ENCODE measurements at regions not wholly inside any gene's neighbourhood (a gene's known extent, or its start where the extent isn't known, plus 50 kb on each side); places are given as distances from the start of the nearest gene placed in this dataset.

- H3K4me3 ChIP-seq (ENCODE audit: low read length) = no peak overlapping the region
- no peaks in the 10 kb centered on the region for H3K9me3 ChIP-seq (ENCODE audit: low read length)
- H3K27ac Mint-ChIP-seq = no peak overlapping the region
- H3K4me3 Mint-ChIP-seq = no peak overlapping the region
- peaks cover 0 to 6% (median 0%) of the 10 kb centered on the region in 5 donors for H3K9me3 Mint-ChIP-seq
- H3K4me1 Mint-ChIP-seq = no peaks in the 10 kb centered on the region
- CTCF ChIA-PET = no interaction called here
- no peaks in the 10 kb centered on the region for H3K27me3 Mint-ChIP-seq
- H3K27me3 ChIP-seq (ENCODE audit: insufficient read depth, low read length, poor library complexity, severe bottlenecking) = no peaks in the 10 kb centered on the region
- POLR2A ChIA-PET = no interaction called here
- no peaks in the 10 kb centered on the region for H3K4me1 ChIP-seq (ENCODE audit: insufficient read depth, low read length)
- H3K36me3 ChIP-seq (ENCODE audit: insufficient read depth, low read length) = no peaks in the 10 kb centered on the region
- H3K36me3 Mint-ChIP-seq = no peaks in the 10 kb centered on the region
- DNase-seq = no peak
- no peak overlapping the region for H3K27ac ChIP-seq (ENCODE audit: low read depth, low read length)
Measured at GRCh38 chr5:106843812-106844416, 826.8 kb downstream of the EFNA5 start.

DNA sequence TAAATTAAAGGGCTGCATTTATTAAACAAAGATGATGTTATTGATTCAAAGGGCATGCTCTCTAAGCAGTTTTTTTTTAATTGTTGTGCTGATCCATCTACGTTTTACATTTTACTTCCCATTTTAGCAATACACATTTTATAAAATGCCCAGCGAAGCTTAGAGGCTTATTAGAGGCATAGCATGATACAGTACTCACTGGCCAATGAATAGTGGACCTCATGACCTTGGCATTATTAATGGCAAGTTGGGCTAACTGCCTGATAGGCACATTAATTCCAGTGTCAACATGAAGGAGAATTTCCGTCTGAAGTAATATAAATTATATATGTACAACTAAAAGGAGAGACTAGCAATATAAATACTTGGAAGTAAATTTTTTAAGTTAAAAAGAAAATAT lies 837.2 kb downstream of the EFNA5 start:
- Mint-ChIP-seq H3K9me3 (peaks cover 0 to 4% (median 2%) of the 10 kb centered on the region in 5 donors), H3K4me1 (no peaks in the 10 kb centered on the region), H3K27me3 (no peaks in the 10 kb centered on the region), H3K4me3 (no peak overlapping the region), H3K36me3 (no peaks in the 10 kb centered on the region), H3K27ac (no peak overlapping the region)
- no peaks in the 10 kb centered on the region for H3K27me3 ChIP-seq (ENCODE audit: insufficient read depth, low read length, poor library complexity, severe bottlenecking)
- no peaks in the 10 kb centered on the region for H3K9me3 ChIP-seq (ENCODE audit: low read length)
- no peak overlapping the region for H3K4me3 ChIP-seq (ENCODE audit: low read length)
- no peak overlapping the region for H3K27ac ChIP-seq (ENCODE audit: low read depth, low read length)
- CTCF ChIA-PET = no interaction called here
- no peak for DNase-seq
- POLR2A ChIA-PET = no interaction called here
- H3K36me3 ChIP-seq (ENCODE audit: insufficient read depth, low read length) = no peaks in the 10 kb centered on the region
- H3K4me1 ChIP-seq (ENCODE audit: insufficient read depth, low read length) = no peaks in the 10 kb centered on the region

GRCh38 chr5:106827061-106827460 lies 843.7 kb downstream of the EFNA5 start:
- H3K4me1 ChIP-seq (ENCODE audit: insufficient read depth, low read length) = no peaks in the 10 kb centered on the region
- H3K36me3 ChIP-seq (ENCODE audit: insufficient read depth, low read length) = no peaks in the 10 kb centered on the region
- Mint-ChIP-seq H3K4me3 (no peak overlapping the region), H3K36me3 (no peaks in the 10 kb centered on the region), H3K9me3 (peaks cover 0 to 6% (median 0%) of the 10 kb centered on the region in 5 donors), H3K27me3 (no peaks in the 10 kb centered on the region), H3K27ac (no peak overlapping the region), H3K4me1 (no peaks in the 10 kb centered on the region)
- H3K27me3 ChIP-seq (ENCODE audit: insufficient read depth, low read length, poor library complexity, severe bottlenecking) = no peaks in the 10 kb centered on the region
- no peak overlapping the region for H3K27ac ChIP-seq (ENCODE audit: low read depth, low read length)
- H3K4me3 ChIP-seq (ENCODE audit: low read length) = no peak overlapping the region
- POLR2A ChIA-PET = no interaction called here
- CTCF ChIA-PET = no interaction called here
- H3K9me3 ChIP-seq (ENCODE audit: low read length) = no peaks in the 10 kb centered on the region
- no peak for DNase-seq

- POLR2A ChIA-PET = no interaction called here
- peaks cover 0 to 6% (median 0%) of the 10 kb centered on the region in 5 donors for H3K9me3 Mint-ChIP-seq
- Histone ChIP-seq H3K4me1 (ENCODE audit: insufficient read depth, low read length) (no peaks in the 10 kb centered on the region), H3K27ac (ENCODE audit: low read depth, low read length) (no peak overlapping the region), H3K27me3 (ENCODE audit: insufficient read depth, low read length, poor library complexity, severe bottlenecking) (no peaks in the 10 kb centered on the region), H3K9me3 (ENCODE audit: low read length) (no peaks in the 10 kb centered on the region), H3K36me3 (ENCODE audit: insufficient read depth, low read length) (no peaks in the 10 kb centered on the region), H3K4me3 (ENCODE audit: low read length) (no peak overlapping the region)
- no peak for DNase-seq
- H3K4me3 Mint-ChIP-seq = no peak overlapping the region
- H3K27me3 Mint-ChIP-seq = no peaks in the 10 kb centered on the region
- H3K27ac Mint-ChIP-seq = no peak overlapping the region
- no peaks in the 10 kb centered on the region for H3K4me1 Mint-ChIP-seq
- CTCF ChIA-PET = no interaction called here
- H3K36me3 Mint-ChIP-seq = no peaks in the 10 kb centered on the region
Measured at GRCh38 chr5:106825374-106825773, 845.4 kb downstream of the EFNA5 start.

DNA sequence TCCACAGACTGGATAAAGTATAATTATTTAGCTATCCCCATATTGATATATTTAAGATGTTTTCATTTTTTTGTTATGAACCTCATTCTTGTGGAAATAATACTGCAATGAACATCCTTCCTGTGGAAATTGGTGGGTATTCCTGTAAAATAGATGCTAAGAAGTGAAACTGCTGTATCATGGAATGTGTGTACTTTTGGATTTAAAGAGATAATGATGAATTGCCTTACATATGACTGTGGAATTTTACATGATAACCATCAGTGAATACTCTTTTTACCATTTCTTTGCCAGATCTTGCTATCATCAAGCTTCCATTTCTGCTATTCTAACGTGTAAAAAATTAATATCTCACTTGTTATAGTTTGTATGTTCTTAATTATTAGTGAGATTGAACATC lies 847.9 kb downstream of the EFNA5 start:
- H3K27me3 ChIP-seq (ENCODE audit: insufficient read depth, low read length, poor library complexity, severe bottlenecking) = no peaks in the 10 kb centered on the region
- H3K4me1 Mint-ChIP-seq = no peaks in the 10 kb centered on the region
- H3K36me3 ChIP-seq (ENCODE audit: insufficient read depth, low read length) = no peaks in the 10 kb centered on the region
- H3K27ac Mint-ChIP-seq = no peak overlapping the region
- POLR2A ChIA-PET = no interaction called here
- H3K27ac ChIP-seq (ENCODE audit: low read depth, low read length) = no peak overlapping the region
- DNase-seq = no peak
- H3K9me3 Mint-ChIP-seq = peaks cover 0 to 2% (median 0%) of the 10 kb centered on the region in 5 donors
- CTCF ChIA-PET = no interaction called here
- no peaks in the 10 kb centered on the region for H3K36me3 Mint-ChIP-seq
- H3K4me3 Mint-ChIP-seq = no peak overlapping the region
- no peak overlapping the region for H3K4me3 ChIP-seq (ENCODE audit: low read length)
- no peaks in the 10 kb centered on the region for H3K27me3 Mint-ChIP-seq
- H3K9me3 ChIP-seq (ENCODE audit: low read length) = no peaks in the 10 kb centered on the region
- no peaks in the 10 kb centered on the region for H3K4me1 ChIP-seq (ENCODE audit: insufficient read depth, low read length)

DNA sequence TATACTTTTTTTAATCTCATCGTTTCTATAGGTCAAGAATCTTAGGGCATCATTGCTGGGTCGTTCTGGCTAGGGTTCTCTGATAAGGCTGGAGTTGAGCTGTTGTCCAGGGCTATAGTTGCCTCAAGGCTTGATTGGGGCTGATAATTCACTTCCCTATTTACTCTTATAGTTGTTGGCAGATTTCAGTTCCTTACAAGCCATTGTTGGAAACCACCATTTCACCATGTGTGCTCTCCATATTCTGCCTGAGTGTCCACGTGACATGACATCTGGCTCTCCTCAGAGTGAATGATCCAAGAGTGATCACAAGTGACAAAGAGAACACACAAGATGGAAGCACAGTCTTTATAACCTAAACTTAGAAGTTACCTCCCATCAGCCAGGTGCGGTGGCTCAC lies 852.2 kb downstream of the EFNA5 start:
- Mint-ChIP-seq H3K4me1 (no peaks in the 10 kb centered on the region), H3K4me3 (no peak overlapping the region), H3K36me3 (no peaks in the 10 kb centered on the region), H3K27me3 (no peaks in the 10 kb centered on the region), H3K27ac (no peak overlapping the region), H3K9me3 (peaks cover 0 to 4% (median 0%) of the 10 kb centered on the region in 5 donors)
- CTCF ChIA-PET = no interaction called here
- Histone ChIP-seq H3K27ac (ENCODE audit: low read depth, low read length) (no peak overlapping the region), H3K27me3 (ENCODE audit: insufficient read depth, low read length, poor library complexity, severe bottlenecking) (no peaks in the 10 kb centered on the region), H3K4me1 (ENCODE audit: insufficient read depth, low read length) (no peaks in the 10 kb centered on the region), H3K36me3 (ENCODE audit: insufficient read depth, low read length) (no peaks in the 10 kb centered on the region), H3K9me3 (ENCODE audit: low read length) (no peaks in the 10 kb centered on the region), H3K4me3 (ENCODE audit: low read length) (no peak overlapping the region)
- POLR2A ChIA-PET = no interaction called here
- no peak for DNase-seq

DNA sequence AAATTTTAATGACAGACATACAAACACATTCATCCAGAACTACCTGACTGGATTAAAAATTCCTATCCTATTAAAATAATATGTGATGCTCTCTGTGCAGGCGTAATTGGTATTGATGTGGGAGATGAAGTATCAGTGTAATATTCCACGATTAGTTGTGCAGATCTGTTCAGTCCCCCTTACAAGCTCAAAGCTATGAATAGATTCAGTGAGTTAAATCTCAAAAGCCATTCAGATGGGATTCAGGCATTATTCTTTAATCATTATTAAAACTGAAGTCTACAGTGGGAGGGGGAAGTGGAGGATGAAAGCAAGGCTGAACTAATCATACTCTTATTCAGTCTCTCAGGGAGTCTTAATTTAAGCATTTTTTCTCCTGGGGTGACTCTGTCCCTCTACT lies 855.8 kb downstream of the EFNA5 start:
- CTCF ChIA-PET = no interaction called here
- Histone ChIP-seq H3K9me3 (ENCODE audit: low read length) (no peaks in the 10 kb centered on the region), H3K4me3 (ENCODE audit: low read length) (no peak overlapping the region), H3K27ac (ENCODE audit: low read depth, low read length) (no peak overlapping the region), H3K4me1 (ENCODE audit: insufficient read depth, low read length) (no peaks in the 10 kb centered on the region), H3K36me3 (ENCODE audit: insufficient read depth, low read length) (no peaks in the 10 kb centered on the region), H3K27me3 (ENCODE audit: insufficient read depth, low read length, poor library complexity, severe bottlenecking) (no peaks in the 10 kb centered on the region)
- H3K4me1 Mint-ChIP-seq = no peaks in the 10 kb centered on the region
- H3K4me3 Mint-ChIP-seq = no peak overlapping the region
- no peak overlapping the region for H3K27ac Mint-ChIP-seq
- H3K36me3 Mint-ChIP-seq = no peaks in the 10 kb centered on the region
- POLR2A ChIA-PET = no interaction called here
- peaks cover 0 to 5% (median 4%) of the 10 kb centered on the region in 5 donors for H3K9me3 Mint-ChIP-seq
- DNase-seq = no peak
- H3K27me3 Mint-ChIP-seq = no peaks in the 10 kb centered on the region

DNA sequence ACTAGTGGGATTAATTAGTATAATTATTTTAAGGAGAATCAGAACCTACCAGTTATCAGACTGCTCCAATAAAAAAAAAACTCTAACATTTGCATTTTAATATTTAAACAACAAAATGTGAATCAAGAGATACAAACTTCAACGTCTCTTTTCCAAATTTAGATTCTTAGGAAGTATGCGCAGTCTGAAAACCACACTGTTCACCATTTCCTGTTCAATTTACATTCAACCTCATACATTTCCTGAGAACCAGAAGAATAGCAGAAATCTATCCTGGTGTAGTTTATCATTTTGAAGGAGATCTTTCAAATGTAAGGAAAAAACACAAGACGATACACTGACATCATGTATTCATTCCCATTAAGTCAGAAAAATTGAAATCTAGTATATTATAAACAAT lies 869.2 kb downstream of the EFNA5 start:
- DNase-seq = no peak
- no peaks in the 10 kb centered on the region for H3K9me3 ChIP-seq (ENCODE audit: low read length)
- POLR2A ChIA-PET = no interaction called here
- Mint-ChIP-seq H3K36me3 (no peaks in the 10 kb centered on the region), H3K9me3 (peaks cover 0 to 2% (median 0%) of the 10 kb centered on the region in 5 donors), H3K27me3 (peaks cover 0 to 2% of the 10 kb centered on the region in 2 donors), H3K27ac (no peak overlapping the region), H3K4me1 (no peaks in the 10 kb centered on the region), H3K4me3 (no peak overlapping the region)
- H3K27ac ChIP-seq (ENCODE audit: low read depth, low read length) = no peak overlapping the region
- no peaks in the 10 kb centered on the region for H3K4me1 ChIP-seq (ENCODE audit: insufficient read depth, low read length)
- no peaks in the 10 kb centered on the region for H3K36me3 ChIP-seq (ENCODE audit: insufficient read depth, low read length)
- no peaks in the 10 kb centered on the region for H3K27me3 ChIP-seq (ENCODE audit: insufficient read depth, low read length, poor library complexity, severe bottlenecking)
- no peak overlapping the region for H3K4me3 ChIP-seq (ENCODE audit: low read length)
- CTCF ChIA-PET = no interaction called here

GRCh38 chr5:106797996-106798395 lies 872.7 kb downstream of the EFNA5 start:
- H3K4me1 ChIP-seq (ENCODE audit: insufficient read depth, low read length) = no peaks in the 10 kb centered on the region
- ChIA-PET CTCF (no interaction called here), POLR2A (no interaction called here)
- no peaks in the 10 kb centered on the region for H3K27me3 ChIP-seq (ENCODE audit: insufficient read depth, low read length, poor library complexity, severe bottlenecking)
- H3K9me3 Mint-ChIP-seq = peaks cover 0 to 6% (median 2%) of the 10 kb centered on the region in 5 donors
- H3K27me3 Mint-ChIP-seq = peaks cover 0 to 2% of the 10 kb centered on the region in 2 donors
- no peaks in the 10 kb centered on the region for H3K36me3 Mint-ChIP-seq
- H3K36me3 ChIP-seq (ENCODE audit: insufficient read depth, low read length) = no peaks in the 10 kb centered on the region
- no peak overlapping the region for H3K4me3 ChIP-seq (ENCODE audit: low read length)
- no peak overlapping the region for H3K27ac Mint-ChIP-seq
- no peak overlapping the region for H3K4me3 Mint-ChIP-seq
- H3K4me1 Mint-ChIP-seq = no peaks in the 10 kb centered on the region
- no peaks in the 10 kb centered on the region for H3K9me3 ChIP-seq (ENCODE audit: low read length)
- no peak overlapping the region for H3K27ac ChIP-seq (ENCODE audit: low read depth, low read length)
- no peak for DNase-seq

Data from CD8-positive, alpha-beta memory T cell (primary cell).